ENCODE measurements at regions not wholly inside any gene's neighbourhood (a gene's known extent, or its start where the extent isn't known, plus 50 kb on each side); places are given as distances from the start of the nearest gene placed in this dataset.

DNA sequence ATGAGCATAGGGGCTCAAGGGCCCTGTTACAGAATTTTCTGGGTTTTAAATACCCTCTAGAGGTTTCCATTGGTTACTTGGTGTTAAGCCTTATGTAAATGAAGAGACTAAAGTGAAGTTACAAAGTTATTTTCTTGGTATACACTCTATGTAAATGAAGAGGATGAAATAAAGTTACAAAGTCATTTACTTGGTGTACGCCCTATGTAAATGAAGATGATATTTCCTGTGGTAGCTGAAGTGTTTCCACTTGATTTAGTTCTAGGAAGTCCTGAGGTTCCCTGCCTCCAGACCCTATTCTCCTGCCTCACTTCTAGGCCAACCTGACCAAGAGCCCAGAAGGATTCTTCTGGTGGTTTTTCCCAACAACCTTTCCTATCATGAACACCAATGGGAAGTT is 126.1 kb downstream of the SPTSSA start:
- H3K4me3 ChIP-seq (ENCODE audit: low read length) = no peak overlapping the region
- TF ChIP-seq ZNF274 (IDR thresholded peaks at IDR 0.05; ENCODE audit: low read depth, low read length) = no peak

DNA sequence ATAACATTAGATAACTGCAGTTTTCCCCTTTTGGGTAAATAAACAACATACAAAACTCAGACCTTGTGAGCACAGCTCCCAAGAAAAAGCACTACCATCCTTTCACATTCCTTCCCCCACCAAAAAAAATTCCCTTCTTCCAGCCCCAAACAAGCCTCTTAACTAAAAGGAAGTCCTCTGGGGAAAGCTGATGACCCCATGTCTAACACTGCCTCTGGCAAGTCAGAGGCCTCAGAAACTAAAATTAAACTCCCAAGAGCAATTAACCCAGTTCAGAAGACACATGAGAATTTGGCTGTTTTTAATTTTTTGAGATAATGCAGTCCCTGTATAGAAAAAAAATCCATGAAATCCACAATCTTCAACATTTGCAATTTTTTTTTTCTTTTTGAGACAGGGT is 127.7 kb downstream of the SPTSSA start:
- no peak for TF ChIP-seq ZNF274 (IDR thresholded peaks at IDR 0.05; ENCODE audit: low read depth, low read length)
- no peak overlapping the region for H3K4me3 ChIP-seq (ENCODE audit: low read length)

DNA sequence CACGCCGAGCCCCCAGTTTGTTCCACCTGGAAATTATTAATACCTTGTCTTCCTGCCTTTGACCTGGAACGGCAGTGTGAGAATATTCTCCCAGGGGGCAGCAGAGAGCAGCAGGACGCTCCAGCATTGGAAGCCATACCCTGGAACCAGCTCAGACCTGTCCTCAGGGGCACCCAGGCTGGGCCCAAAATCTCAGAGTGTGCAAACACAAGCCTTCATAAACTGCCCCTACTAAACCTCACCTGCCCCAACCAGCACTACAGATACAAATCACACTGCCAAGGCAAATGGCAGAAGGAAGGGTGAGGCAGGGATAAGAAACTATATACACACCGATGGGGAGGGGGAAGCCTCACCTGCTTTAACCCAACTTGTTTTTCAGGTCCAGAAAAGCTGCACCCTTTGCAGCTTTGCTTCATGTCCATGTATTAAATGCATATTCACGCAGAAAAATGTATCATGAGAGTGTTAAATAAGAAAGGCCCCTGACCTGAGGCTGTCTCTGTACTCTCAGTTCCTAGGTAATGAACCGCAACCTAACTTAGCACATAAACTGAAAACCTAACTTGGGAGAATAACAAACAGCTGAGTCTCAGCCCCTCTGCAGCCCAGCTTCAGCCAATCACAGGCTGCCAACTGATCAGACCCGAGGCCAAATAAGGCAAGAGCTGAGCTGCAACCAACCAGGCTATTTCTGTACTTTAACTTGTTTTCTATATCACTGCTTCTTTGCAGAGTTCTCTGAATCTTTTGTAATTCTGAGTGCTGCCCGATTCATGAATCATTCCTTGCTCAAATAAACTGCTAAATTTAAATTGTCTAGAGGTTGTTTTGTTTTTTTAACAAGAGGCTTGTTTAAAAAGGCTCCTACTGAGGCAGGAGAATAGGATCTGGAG is 130.1 kb downstream of the SPTSSA start:
- TF ChIP-seq ZNF274 (IDR thresholded peaks at IDR 0.05; ENCODE audit: low read depth, low read length) = no peak
- H3K4me3 ChIP-seq (ENCODE audit: low read length) = no peak overlapping the region

DNA sequence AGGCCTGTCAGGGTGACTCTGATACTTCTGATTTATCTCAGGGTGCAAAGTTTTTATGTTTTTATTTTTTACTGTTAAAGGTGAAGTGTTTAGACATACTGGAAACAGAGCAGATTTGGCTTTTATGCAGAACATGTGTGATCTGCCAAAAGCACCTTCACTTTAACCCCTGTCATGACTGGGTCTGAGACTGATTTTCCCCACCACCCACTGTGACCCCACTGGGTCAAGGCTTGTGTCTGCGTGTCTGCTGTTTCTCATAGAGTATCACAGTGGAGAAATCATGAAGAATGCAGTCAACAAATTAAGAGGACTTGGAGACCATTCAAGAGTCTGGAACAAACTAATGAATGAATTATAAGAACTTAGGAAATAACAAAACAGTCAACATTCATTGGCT is 131.2 kb downstream of the SPTSSA start:
- no peak overlapping the region for H3K4me3 ChIP-seq (ENCODE audit: low read length)
- no peak for TF ChIP-seq ZNF274 (IDR thresholded peaks at IDR 0.05; ENCODE audit: low read depth, low read length)

DNA sequence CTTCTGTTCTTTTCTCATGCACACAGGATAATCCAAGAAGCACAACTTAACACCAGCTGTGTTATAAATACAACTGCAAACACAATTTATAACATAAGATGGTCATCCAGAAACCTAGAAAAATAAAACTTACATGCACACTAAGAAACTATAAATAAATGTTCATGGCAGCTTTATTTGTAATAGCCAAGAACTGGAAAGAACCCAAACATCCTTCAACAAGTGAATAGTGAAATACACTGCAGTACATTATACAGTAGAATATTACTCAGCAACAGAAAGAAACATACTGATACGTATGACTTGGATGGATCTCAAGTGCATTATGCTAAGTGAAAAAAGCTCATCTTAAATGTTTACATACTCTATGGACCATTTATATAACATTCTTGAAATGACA is 132.7 kb downstream of the SPTSSA start:
- TF ChIP-seq ZNF274 (IDR thresholded peaks at IDR 0.05; ENCODE audit: low read depth, low read length) = no peak
- no peak overlapping the region for H3K4me3 ChIP-seq (ENCODE audit: low read length)

DNA sequence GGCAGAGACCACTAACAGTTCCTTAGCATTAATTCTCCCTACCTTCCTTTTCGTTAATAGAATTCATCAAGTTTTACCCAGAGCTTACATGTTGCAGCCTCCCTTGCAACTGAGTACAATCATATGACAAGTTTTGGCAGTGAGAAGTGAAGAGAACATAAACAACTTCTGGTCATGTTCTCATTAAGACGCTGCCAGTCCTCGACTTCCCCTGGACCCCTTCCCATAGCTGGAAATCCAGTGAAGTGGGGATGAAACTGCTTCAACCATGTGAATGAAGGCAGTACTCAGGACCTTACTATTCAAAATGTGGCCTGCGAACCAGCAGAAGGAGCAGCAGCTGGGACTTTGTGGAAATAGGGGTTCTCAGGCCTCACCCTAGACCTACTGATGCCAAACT is 133.9 kb downstream of the SPTSSA start:
- no peak overlapping the region for H3K4me3 ChIP-seq (ENCODE audit: low read length)
- TF ChIP-seq ZNF274 (IDR thresholded peaks at IDR 0.05; ENCODE audit: low read depth, low read length) = no peak

DNA sequence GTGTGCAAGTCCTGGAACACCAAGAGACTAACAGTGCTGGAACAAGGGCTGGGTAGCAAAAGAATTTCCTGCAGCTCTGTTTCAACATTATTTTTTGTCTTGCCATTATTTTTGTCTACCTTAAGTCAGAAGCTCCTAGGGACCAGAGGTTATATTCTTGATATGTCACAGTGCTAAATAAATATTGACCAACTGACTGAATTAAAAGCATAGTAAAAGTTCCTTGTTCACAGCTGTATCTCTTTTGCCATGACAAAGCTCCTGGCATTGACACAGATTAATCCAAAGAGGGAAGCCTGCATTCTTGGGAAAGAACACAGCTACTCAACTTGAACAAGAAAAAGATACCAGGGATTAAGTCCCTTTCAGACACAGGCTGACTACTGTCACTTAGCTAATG is 136.5 kb downstream of the SPTSSA start:
- H3K4me3 ChIP-seq (ENCODE audit: low read length) = no peak overlapping the region
- no peak for TF ChIP-seq ZNF274 (IDR thresholded peaks at IDR 0.05; ENCODE audit: low read depth, low read length)

DNA sequence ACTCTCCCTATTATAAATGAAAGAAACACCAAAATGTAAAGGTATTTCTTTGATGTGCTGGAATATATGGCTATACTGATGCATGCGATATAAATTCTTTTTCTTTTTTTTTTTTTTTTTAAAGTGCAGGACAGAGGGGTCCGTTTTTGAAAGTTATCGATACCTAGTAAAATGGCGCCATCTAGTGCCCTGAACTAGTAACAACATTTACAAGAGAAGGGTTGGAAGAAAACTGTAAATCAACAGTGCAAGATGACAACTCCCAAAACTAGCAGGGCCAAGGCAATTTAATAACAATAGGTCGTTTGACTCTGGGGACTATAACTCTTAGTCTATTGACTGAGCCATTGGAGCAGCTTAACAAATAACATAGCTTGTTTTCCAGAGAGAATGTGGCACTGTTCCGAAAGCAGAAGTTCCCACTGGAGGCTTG is 137.7 kb downstream of the SPTSSA start:
- no peak for TF ChIP-seq ZNF274 (IDR thresholded peaks at IDR 0.05; ENCODE audit: low read depth, low read length)
- no peak overlapping the region for H3K4me3 ChIP-seq (ENCODE audit: low read length)

DNA sequence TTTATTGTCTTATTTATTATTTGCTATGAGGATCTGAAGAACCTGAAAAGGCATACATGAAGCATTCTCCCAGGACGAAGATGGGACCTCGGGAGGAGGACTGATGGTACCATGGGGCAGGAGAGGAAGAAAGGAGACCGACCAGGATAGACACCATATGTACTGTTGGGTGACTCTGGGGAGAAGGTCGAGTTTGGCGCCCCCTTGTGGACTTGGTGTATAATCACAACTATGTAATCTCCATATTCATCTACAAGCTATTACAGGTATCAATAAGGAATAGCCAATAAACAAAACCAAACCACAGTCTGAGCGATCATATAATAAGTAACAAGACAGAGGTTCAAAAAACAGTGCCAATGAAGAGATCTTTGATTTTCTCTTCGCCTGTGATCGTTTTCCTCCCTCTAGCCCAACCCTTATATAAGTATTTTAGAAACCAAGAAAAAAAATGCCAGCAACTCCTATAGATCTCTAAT is 139.1 kb downstream of the SPTSSA start:
- no peak overlapping the region for H3K4me3 ChIP-seq (ENCODE audit: low read length)
- TF ChIP-seq ZNF274 (IDR thresholded peaks at IDR 0.05; ENCODE audit: low read depth, low read length) = no peak

DNA sequence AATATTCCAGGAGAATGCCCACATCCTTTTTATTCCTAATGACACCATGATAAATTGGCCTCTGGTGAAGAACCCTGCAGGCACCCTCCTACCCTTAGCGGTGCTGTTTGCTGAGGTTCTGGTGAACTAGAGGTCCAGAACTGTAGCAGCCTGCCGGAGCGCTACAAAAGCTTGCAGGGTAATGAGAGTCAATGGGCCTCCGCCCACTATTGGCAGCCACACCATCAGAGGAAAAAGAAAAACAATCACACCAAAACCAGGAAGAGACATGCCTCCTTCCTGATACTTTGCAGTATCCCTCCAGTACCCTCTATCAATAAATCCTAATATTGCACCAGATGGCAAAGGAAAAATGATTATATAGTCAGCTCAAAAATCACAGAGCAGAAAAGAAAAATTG is 142.9 kb downstream of the SPTSSA start:
- no peak for TF ChIP-seq ZNF274 (IDR thresholded peaks at IDR 0.05; ENCODE audit: low read depth, low read length)
- H3K4me3 ChIP-seq (ENCODE audit: low read length) = no peak overlapping the region

DNA sequence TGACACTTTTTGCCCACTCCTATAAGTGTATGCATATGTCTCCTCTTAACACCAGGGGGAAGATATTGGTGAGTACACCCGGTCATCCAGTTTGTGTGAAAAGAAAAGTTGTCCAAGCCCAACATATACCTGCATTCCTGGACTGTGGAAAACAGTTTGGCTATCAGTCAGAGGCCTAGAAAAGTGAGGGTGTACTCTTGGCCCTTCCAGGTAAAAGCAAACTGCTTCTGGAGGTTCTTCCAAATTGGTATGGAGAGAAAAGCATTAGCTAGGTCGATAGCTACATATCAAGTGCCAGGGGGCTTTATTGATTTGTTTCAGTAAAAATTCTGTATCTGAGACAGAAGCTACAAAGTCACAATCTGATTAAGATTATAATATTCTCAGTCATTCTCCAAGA is 144.0 kb downstream of the SPTSSA start:
- H3K4me3 ChIP-seq (ENCODE audit: low read length) = no peak overlapping the region
- TF ChIP-seq ZNF274 (IDR thresholded peaks at IDR 0.05; ENCODE audit: low read depth, low read length) = no peak

DNA sequence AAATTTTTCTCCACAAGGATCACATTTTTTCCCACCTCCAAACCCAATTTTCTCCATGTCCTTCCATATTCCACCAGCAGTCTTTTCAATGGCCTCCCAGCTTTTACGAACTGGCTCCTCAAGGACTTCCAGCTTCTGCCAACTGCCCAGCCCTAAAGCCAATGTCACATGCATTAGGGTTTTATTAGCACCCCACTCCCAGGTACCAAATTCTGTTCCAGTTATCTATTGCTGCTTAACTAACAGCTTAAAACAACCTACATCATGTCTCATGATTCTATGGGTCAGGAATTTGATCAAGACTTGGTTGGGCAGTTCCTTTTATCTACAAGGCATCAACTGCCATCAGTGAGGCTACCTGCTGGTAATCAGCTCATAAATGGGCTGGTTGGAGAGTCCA is 151.3 kb downstream of the SPTSSA start:
- TF ChIP-seq ZNF274 (IDR thresholded peaks at IDR 0.05; ENCODE audit: low read depth, low read length) = no peak
- H3K4me3 ChIP-seq (ENCODE audit: low read length) = no peak overlapping the region

DNA sequence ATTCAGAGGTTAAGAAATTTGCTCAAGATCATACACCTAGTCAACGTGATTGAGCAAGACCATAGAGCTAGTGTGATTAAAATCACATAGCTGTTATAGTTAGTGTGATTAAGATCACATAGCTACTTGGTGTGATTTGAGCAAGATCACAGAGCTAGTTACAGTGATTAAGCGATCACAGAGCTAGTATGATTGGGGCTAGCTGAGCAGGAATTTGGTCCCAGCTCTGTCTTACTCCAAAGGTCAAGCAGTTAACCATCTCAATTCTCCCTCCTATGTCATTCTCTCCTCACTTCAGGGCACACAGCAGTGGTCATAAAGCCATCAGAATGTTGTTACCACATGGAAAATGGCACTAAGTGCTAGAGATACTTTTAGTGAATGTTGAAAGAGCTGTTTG is 158.2 kb downstream of the SPTSSA start:
- TF ChIP-seq ZNF274 (IDR thresholded peaks at IDR 0.05; ENCODE audit: low read depth, low read length) = no peak
- H3K4me3 ChIP-seq (ENCODE audit: low read length) = no peak overlapping the region

DNA sequence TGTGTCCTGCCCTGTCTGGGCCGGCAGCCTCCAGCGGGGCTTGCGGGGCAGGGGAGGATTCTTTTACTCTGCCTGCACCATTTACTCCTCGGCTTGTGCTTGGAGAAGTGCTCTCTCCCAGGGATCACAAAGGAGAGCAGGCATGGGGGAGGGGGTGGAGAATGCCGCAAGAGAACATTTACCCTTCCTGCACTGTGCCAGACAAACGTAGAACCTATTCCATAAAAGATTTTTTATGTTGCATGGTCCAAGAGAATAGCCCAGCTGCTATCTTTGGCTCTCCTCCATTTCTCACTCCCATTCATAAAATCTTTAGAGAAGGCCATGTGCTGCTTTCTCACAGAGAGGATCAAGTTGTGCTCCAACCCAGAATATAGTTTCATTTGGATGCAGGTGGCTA is 159.4 kb downstream of the SPTSSA start:
- no peak overlapping the region for H3K4me3 ChIP-seq (ENCODE audit: low read length)
- no peak for TF ChIP-seq ZNF274 (IDR thresholded peaks at IDR 0.05; ENCODE audit: low read depth, low read length)

DNA sequence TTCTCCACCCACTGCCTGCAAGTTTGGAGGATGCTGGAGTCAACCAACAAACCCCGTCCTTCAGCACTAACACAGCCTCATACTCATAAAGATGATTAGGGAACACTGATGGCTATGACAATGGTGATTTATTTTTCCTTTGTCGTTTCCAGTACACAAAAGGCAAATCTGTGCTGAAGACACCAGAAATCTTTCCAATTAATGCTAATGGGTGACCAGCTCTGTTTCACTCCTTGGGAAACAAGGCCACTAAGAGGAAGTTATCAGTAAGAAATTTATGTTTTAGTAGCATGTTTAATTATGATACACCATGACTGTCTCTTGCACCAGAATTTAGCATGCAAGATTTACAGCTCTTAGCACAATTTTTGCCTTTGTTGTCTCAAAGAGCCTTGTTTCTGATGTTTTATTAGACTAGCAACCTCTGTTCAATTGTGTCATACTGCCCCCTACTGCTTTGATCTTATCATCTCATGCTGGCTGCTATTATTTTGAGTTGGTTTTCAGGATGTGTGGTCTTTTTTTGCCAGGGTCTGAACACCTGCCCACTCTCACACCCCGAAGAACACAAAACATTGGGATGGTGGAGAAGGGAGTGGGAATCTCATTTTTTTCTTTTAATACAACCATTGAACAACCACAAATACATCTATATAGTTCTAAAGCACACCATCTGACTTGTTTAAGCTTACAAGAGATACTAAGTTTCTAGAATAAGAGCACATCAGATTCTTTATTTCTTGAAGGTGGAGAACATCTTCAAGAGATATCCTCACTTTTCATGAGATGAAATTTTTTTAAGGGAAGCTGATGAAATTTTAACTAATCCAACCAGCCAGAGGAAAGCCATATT is 160.9 kb downstream of the SPTSSA start:
- TF ChIP-seq ZNF274 (IDR thresholded peaks at IDR 0.05; ENCODE audit: low read depth, low read length) = no peak
- H3K4me3 ChIP-seq (ENCODE audit: low read length) = no peak overlapping the region
